Progenitor cell of endocrine pancreas (in vitro differentiated cells): ENCODE measurements at regions not wholly inside any gene's neighbourhood (a gene's known extent, or its start where the extent isn't known, plus 50 kb on each side); places are given as distances from the start of the nearest gene placed in this dataset.

Experiments
- DNase-seq: peaks from one replicate; pipeline ENCODE4 v3.0.0; 2021; ENCODE audit warnings: low spot score; ENCODE audit not compliant: unreplicated experiment
- H3K27ac Mint-ChIP-seq: 2 replicates; pipeline ENCODE4 v1.8.0; 2021; ENCODE audit warnings: mild to moderate bottlenecking, moderate library complexity, mixed read lengths
- H3K27me3 Mint-ChIP-seq: 2 replicates; pipeline ENCODE4 v1.8.0; 2021; ENCODE audit warnings: mixed read lengths
- H3K36me3 Mint-ChIP-seq: 2 replicates; pipeline ENCODE4 v1.8.0; 2022; ENCODE audit warnings: mixed read lengths; ENCODE audit not compliant: insufficient read depth
- H3K4me1 Mint-ChIP-seq: 2 replicates; pipeline ENCODE4 v1.8.0; 2021; ENCODE audit warnings: low read depth, mixed read lengths
- H3K4me3 Mint-ChIP-seq: 2 replicates; pipeline ENCODE4 v1.8.0; 2021; ENCODE audit warnings: low read depth, mild to moderate bottlenecking, moderate library complexity, mixed read lengths
- H3K9me3 Mint-ChIP-seq: 2 replicates; pipeline ENCODE4 v1.8.0; 2021; ENCODE audit warnings: low read depth, mixed read lengths
- TF ChIP-seq, protein P1 (sequence below): fragments of 200-600 bp; sonication (generic); IDR thresholded peaks from one replicate; pipeline ENCODE4 v1.5.0; 2021; ENCODE audit warnings: antibody characterized with exemption, mild to moderate bottlenecking; ENCODE audit not compliant: unreplicated experiment

DNA sequence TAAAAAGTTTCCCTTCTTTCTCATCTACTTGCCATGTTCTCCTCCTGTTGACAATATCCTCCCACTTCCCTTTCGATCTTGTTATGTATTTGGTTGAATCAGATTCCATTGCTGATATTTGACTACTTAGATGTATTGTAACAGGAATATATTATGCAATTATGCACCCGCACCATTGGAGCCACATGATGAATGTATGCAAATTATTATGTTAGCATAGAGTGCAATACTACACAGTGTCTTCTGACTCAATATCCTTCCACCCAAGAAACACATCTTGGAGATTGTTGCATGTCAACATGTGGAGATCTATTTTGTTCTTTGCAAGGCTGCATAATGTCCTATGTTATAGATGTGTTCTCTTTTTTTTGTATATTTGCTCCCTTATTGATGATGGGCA is 219.2 kb upstream of the RBFOX1 start:
- no peak overlapping the region for H3K27ac Mint-ChIP-seq
- H3K27me3 Mint-ChIP-seq, result peaks cover 21% of the 10 kb centered on the region
- H3K4me1 Mint-ChIP-seq, result peaks cover 8% of the 10 kb centered on the region
- no peak for DNase-seq
- H3K4me3 Mint-ChIP-seq, result no peak overlapping the region
- H3K9me3 Mint-ChIP-seq, result no peaks in the 10 kb centered on the region
- TF ChIP-seq, protein P1, sequence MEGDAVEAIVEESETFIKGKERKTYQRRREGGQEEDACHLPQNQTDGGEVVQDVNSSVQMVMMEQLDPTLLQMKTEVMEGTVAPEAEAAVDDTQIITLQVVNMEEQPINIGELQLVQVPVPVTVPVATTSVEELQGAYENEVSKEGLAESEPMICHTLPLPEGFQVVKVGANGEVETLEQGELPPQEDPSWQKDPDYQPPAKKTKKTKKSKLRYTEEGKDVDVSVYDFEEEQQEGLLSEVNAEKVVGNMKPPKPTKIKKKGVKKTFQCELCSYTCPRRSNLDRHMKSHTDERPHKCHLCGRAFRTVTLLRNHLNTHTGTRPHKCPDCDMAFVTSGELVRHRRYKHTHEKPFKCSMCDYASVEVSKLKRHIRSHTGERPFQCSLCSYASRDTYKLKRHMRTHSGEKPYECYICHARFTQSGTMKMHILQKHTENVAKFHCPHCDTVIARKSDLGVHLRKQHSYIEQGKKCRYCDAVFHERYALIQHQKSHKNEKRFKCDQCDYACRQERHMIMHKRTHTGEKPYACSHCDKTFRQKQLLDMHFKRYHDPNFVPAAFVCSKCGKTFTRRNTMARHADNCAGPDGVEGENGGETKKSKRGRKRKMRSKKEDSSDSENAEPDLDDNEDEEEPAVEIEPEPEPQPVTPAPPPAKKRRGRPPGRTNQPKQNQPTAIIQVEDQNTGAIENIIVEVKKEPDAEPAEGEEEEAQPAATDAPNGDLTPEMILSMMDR, result no peak
- no peaks in the 10 kb centered on the region for H3K36me3 Mint-ChIP-seq

DNA sequence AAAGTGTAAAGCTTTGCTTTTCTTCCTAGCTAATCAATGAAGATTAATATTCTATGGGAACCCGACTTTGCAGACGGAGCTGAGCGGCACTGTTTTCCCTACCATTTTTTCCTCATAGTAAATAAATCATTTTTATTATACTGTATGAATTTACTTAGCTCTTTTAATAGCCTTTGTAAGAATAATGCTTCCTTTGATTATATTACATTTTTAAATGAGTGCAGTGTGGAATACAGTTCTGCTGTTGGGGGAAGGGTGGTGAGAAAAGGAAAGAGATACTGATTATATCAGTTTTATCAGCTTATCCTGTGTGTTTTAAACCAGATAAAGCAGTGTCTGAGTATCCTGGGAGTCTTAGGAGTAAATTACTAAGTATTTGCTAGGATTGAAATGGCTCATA is 221.4 kb upstream of the RBFOX1 start:
- Mint-ChIP-seq H3K36me3 (no peaks in the 10 kb centered on the region), H3K27ac (no peak overlapping the region), H3K9me3 (no peaks in the 10 kb centered on the region), H3K4me1 (peaks cover 8% of the 10 kb centered on the region), H3K27me3 (peaks cover 29% of the 10 kb centered on the region), H3K4me3 (no peak overlapping the region)
- TF ChIP-seq, protein P1, result no peak
- DNase-seq, result no peak

DNA sequence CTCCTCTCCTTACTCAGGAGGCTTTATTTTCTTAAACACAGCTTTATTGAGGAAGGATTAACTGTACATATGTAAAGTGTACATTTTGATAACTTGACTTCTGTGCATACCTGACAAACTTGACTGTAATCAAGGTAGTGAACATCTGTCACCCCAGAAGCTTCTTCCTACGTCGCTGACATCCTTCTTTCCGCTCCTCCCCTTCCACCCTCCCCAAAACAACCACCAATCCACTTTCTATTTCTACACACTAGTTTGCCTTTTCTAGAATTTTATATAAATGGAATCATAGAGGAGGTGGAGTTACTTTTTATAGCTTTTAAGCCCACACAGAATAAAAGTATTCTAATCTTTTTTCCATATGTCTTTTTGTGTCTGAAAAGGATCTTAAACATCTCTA is 225.2 kb upstream of the RBFOX1 start:
- H3K4me3 Mint-ChIP-seq, result no peak overlapping the region
- no peak overlapping the region for H3K27ac Mint-ChIP-seq
- peaks cover 37% of the 10 kb centered on the region for H3K27me3 Mint-ChIP-seq
- no peaks in the 10 kb centered on the region for H3K36me3 Mint-ChIP-seq
- TF ChIP-seq, protein P1, result no peak
- H3K4me1 Mint-ChIP-seq, result peaks cover 8% of the 10 kb centered on the region
- no peak for DNase-seq
- H3K9me3 Mint-ChIP-seq, result no peaks in the 10 kb centered on the region

DNA sequence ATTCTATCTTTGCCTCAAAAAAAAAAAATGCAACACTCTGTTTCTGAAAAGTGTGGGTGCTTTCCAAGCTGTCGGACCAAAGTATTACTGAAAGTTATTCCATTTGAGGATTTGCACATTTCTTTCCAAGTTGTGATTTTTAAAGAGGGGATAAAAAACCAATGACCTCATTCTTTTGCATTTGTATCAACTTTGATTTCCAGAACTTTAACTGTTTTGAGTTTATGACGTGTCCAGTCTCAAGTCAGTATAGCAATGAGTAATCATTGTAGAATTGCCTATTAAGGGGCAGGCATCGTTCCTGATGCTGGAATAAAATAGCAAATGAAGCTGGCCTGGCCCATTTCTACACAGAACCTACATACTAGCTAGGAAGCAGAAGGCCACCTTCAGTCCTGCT is 229.6 kb upstream of the RBFOX1 start:
- Mint-ChIP-seq H3K4me3 (no peak overlapping the region), H3K27me3 (peaks cover 34% of the 10 kb centered on the region), H3K9me3 (no peaks in the 10 kb centered on the region), H3K4me1 (no peaks in the 10 kb centered on the region), H3K27ac (no peak overlapping the region), H3K36me3 (no peaks in the 10 kb centered on the region)
- TF ChIP-seq, protein P1, result no peak
- DNase-seq, result no peak

DNA sequence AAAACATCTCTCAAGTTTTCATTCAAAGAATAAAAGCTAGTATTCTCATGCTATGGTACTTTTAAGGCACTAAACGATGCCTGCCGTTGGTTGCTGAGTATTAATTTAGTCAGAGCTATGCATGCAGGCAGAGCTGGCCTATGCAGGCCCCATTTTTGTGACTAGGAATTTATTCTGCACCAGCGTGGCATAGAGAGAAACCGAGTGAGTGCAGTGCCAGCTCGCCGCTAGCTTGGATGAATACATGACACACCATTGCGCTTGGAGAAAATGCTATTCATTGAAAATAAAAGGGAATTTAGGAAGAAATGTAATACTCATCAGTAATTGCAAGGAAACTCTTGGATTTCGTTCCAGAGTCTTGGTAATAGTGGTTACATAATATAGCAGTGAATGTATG is 231.6 kb upstream of the RBFOX1 start:
- DNase-seq, result no peak
- H3K27ac Mint-ChIP-seq, result no peak overlapping the region
- H3K36me3 Mint-ChIP-seq, result no peaks in the 10 kb centered on the region
- no peaks in the 10 kb centered on the region for H3K9me3 Mint-ChIP-seq
- H3K27me3 Mint-ChIP-seq, result peaks cover 24% of the 10 kb centered on the region
- H3K4me3 Mint-ChIP-seq, result no peak overlapping the region
- H3K4me1 Mint-ChIP-seq, result no peaks in the 10 kb centered on the region
- TF ChIP-seq, protein P1, result no peak
